ENCODE measurements at regions not wholly inside any gene's neighbourhood (a gene's known extent, or its start where the extent isn't known, plus 50 kb on each side); places are given as distances from the start of the nearest gene placed in this dataset.

DNA sequence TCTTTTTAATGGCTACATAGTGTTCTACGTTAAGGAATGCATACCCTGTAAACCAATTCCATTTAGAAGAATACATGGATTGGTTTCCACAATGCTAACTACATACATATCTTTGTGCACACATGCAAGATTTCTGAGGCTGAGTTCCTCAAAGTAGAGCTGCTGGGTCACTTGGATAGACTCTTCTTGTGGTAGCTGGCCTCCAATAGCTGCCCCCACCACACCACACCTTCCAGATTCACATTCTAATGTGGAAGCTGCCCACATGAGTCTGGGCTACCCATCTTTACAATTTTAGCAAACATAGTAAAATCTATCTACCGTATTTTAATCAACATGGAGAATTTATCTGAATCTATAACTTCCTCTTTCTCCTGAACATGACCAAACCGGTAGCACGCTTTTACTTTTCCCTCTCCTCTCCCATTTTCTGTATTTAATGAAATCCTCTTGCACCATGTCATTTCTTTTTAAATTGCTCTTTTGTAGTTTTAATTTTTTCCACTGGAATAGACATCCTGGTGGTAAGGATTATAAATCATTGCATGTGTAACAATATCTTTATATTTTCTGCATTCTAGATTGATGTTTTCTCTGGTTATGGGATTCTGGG is 74.7 kb upstream of the CITED2 start:
- TF ChIP-seq, protein P1, sequence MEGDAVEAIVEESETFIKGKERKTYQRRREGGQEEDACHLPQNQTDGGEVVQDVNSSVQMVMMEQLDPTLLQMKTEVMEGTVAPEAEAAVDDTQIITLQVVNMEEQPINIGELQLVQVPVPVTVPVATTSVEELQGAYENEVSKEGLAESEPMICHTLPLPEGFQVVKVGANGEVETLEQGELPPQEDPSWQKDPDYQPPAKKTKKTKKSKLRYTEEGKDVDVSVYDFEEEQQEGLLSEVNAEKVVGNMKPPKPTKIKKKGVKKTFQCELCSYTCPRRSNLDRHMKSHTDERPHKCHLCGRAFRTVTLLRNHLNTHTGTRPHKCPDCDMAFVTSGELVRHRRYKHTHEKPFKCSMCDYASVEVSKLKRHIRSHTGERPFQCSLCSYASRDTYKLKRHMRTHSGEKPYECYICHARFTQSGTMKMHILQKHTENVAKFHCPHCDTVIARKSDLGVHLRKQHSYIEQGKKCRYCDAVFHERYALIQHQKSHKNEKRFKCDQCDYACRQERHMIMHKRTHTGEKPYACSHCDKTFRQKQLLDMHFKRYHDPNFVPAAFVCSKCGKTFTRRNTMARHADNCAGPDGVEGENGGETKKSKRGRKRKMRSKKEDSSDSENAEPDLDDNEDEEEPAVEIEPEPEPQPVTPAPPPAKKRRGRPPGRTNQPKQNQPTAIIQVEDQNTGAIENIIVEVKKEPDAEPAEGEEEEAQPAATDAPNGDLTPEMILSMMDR (IDR thresholded peaks at IDR 0.05; ENCODE audit: partially characterized antibody, unreplicated experiment), result no peak
- H3K4me3 Mint-ChIP-seq (ENCODE audit: unreplicated experiment), result no peak overlapping the region
- H3K4me1 Mint-ChIP-seq (ENCODE audit: low read depth, unreplicated experiment), result peaks cover 1% of the 10 kb centered on the region
- no peak for DNase-seq
- H3K27me3 Mint-ChIP-seq (ENCODE audit: unreplicated experiment), result no peaks in the 10 kb centered on the region
- H3K9me3 Mint-ChIP-seq (ENCODE audit: unreplicated experiment), result no peaks in the 10 kb centered on the region
- no peaks in the 10 kb centered on the region for H3K36me3 Mint-ChIP-seq (ENCODE audit: unreplicated experiment)
- no peak overlapping the region for H3K27ac Mint-ChIP-seq (ENCODE audit: unreplicated experiment)

GRCh38 chr6:139448051-139448649 is 73.7 kb upstream of the CITED2 start:
- Mint-ChIP-seq H3K4me3 (ENCODE audit: unreplicated experiment) (no peak overlapping the region), H3K36me3 (ENCODE audit: unreplicated experiment) (no peaks in the 10 kb centered on the region)
- TF ChIP-seq, protein P1 (IDR thresholded peaks at IDR 0.05; ENCODE audit: partially characterized antibody, unreplicated experiment), result no peak

DNA sequence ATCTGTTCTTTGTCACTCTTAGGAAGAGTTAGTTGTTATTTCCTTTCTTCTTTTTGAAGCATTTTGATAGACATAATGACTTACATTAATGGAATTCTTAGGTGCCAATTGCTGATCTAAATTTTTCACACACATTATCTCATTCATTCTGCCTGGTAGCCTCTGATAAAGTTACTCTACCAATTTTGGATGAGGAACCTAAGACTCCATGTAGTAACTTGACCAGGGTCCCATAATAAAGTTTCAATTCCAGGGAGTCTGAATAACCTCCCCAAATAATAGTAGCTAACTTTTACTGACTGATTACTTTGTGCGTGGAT is 73.2 kb upstream of the CITED2 start:
- DNase-seq, result no peak
- Mint-ChIP-seq H3K9me3 (ENCODE audit: unreplicated experiment) (no peaks in the 10 kb centered on the region), H3K27ac (ENCODE audit: unreplicated experiment) (no peak overlapping the region), H3K36me3 (ENCODE audit: unreplicated experiment) (no peaks in the 10 kb centered on the region), H3K27me3 (ENCODE audit: unreplicated experiment) (no peaks in the 10 kb centered on the region), H3K4me1 (ENCODE audit: low read depth, unreplicated experiment) (peaks cover 1% of the 10 kb centered on the region), H3K4me3 (ENCODE audit: unreplicated experiment) (no peak overlapping the region)
- TF ChIP-seq, protein P1 (IDR thresholded peaks at IDR 0.05; ENCODE audit: partially characterized antibody, unreplicated experiment), result no peak

More at GRCh38 chr6:139448051-139448649, 73.7 kb upstream of the CITED2 start:
- Mint-ChIP-seq H3K4me1 (ENCODE audit: low read depth, unreplicated experiment) (peaks cover 1% of the 10 kb centered on the region), H3K27me3 (ENCODE audit: unreplicated experiment) (no peaks in the 10 kb centered on the region), H3K27ac (ENCODE audit: unreplicated experiment) (no peak overlapping the region), H3K9me3 (ENCODE audit: unreplicated experiment) (no peaks in the 10 kb centered on the region)
- no peak for DNase-seq

- Mint-ChIP-seq H3K27me3 (ENCODE audit: unreplicated experiment) (no peaks in the 10 kb centered on the region), H3K27ac (ENCODE audit: unreplicated experiment) (no peak overlapping the region), H3K9me3 (ENCODE audit: unreplicated experiment) (no peaks in the 10 kb centered on the region), H3K36me3 (ENCODE audit: unreplicated experiment) (no peaks in the 10 kb centered on the region), H3K4me3 (ENCODE audit: unreplicated experiment) (no peak overlapping the region), H3K4me1 (ENCODE audit: low read depth, unreplicated experiment) (peaks cover 1% of the 10 kb centered on the region)
- TF ChIP-seq, protein P1 (IDR thresholded peaks at IDR 0.05; ENCODE audit: partially characterized antibody, unreplicated experiment), result no peak
- no peak for DNase-seq
Observed at GRCh38 chr6:139446768-139447655, 72.6 kb upstream of the CITED2 start.

All from glutamatergic neuron (in vitro differentiated cells).